Kidney (tissue), 13 donors: ENCODE measurements at regions not wholly inside any gene's neighbourhood (a gene's known extent, or its start where the extent isn't known, plus 50 kb on each side); places are given as distances from the start of the nearest gene placed in this dataset.

ENCODE experiments used
- DNase-seq, 5 donors: peaks; one replicate each; pipeline ENCODE4 v3.0.0-alpha.2; 2013 to 2020
- FAIRE-seq: peaks from 2 replicates; lab custom pipeline; 2012; peaks lifted over from hg19 to GRCh38; lab: Jason Lieb, UNC
- H3K27ac ChIP-seq, 2 donors: one replicate each; pipeline ENCODE4 v1.7.0; 2013; ENCODE audit warnings: low read depth in 2 of 2, low read length in 2 of 2, inconsistent platforms in 1 of 2
- H3K27me3 ChIP-seq: one replicate; pipeline ENCODE4 v1.7.1; 2013; ENCODE audit warnings: low read length, inconsistent platforms; ENCODE audit not compliant: control insufficient read depth, insufficient read depth
- H3K36me3 ChIP-seq, 3 donors: one replicate each; pipeline versions ENCODE4 v1.7.0 to v1.7.1; 2013; ENCODE audit warnings: low read length in 3 of 3, control low read depth in 1 of 3, inconsistent platforms in 1 of 3; ENCODE audit not compliant: insufficient read depth in 3 of 3, control insufficient read depth in 2 of 3
- H3K4me1 ChIP-seq, 3 donors: one replicate each; pipeline versions ENCODE4 v1.7.0 to v1.7.1; 2013; ENCODE audit warnings: low read length in 3 of 3, inconsistent platforms in 1 of 3, low read depth in 1 of 3; ENCODE audit not compliant: control insufficient read depth in 2 of 3, insufficient read depth in 2 of 3
- H3K4me3 ChIP-seq, 3 donors: one replicate each; pipeline versions ENCODE4 v1.7.0 to v1.8.1; 2013; ENCODE audit warnings: low read length in 3 of 3, control low read depth in 1 of 3, inconsistent platforms in 1 of 3
- H3K9ac ChIP-seq, 3 donors: one replicate each; pipeline versions ENCODE4 v1.7.0 to v1.7.1; 2013; ENCODE audit warnings: low read length in 3 of 3, control low read depth in 1 of 3, inconsistent platforms in 1 of 3
- H3K9me3 ChIP-seq, 3 donors: one replicate each; pipeline versions ENCODE4 v1.7.0 to v1.7.1; 2013; ENCODE audit warnings: low read length in 3 of 3, control low read depth in 1 of 3, inconsistent platforms in 1 of 3; ENCODE audit not compliant: control insufficient read depth in 2 of 3, insufficient read depth in 1 of 3
- intact Hi-C: fragments of 100-400 bp; cut with DNase I; formaldehyde crosslinking; loops from one replicate; pipeline ENCODE4 v1.11.1; 2022
- TF ChIP-seq, protein P1 (sequence below): IDR thresholded peaks from 3 replicates; pipeline ENCODE4 v1.5.1; 2012; ENCODE audit warnings: mild to moderate bottlenecking, moderate library complexity, borderline replicate concordance; ENCODE audit not compliant: insufficient read depth; ENCODE audit errors: extremely low read depth
- donor health status: control.
- donor health status: control.
- donor health status: control.
- donor health status: control.
- donor health status: control.
- donor health status: DM: yes; HTN: yes; CAD: no.
- donor health status: Normal renal cell carcinoma (clear cell type).

DNA sequence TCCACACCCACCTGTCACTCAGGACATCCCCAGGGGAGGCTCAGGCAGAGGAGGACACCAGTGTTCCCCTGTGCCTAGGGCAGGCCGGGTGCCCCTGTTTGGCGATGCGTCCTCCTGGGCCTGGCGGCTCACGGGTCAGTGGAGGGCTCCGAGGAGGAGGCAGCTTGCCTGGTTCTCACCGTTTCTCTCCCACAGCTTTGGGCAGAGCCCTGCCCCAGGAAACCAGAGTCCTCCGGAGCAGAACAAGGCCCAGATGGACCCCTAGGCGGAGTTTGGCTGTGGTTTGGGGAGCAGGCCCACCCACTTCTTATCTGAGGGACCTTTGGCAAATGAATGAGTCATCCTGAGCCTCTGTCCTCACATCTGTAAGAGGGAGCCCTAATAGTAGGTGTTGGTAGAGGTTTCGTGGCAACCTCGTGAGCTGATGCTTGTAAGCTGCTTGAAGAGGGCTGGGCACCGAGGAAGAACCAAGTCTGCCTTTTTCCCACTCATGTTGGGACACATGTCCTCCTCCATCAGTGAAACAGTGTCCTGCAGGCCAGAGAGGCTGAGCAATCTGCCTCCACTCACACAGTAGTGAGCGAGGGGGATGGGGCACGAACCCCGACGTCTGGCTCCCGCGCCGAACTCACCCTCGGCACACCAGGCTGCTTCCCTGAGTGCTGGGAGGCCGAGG lies 247.0 kb upstream of the CIBAR2 start:
- TF ChIP-seq, protein P1, sequence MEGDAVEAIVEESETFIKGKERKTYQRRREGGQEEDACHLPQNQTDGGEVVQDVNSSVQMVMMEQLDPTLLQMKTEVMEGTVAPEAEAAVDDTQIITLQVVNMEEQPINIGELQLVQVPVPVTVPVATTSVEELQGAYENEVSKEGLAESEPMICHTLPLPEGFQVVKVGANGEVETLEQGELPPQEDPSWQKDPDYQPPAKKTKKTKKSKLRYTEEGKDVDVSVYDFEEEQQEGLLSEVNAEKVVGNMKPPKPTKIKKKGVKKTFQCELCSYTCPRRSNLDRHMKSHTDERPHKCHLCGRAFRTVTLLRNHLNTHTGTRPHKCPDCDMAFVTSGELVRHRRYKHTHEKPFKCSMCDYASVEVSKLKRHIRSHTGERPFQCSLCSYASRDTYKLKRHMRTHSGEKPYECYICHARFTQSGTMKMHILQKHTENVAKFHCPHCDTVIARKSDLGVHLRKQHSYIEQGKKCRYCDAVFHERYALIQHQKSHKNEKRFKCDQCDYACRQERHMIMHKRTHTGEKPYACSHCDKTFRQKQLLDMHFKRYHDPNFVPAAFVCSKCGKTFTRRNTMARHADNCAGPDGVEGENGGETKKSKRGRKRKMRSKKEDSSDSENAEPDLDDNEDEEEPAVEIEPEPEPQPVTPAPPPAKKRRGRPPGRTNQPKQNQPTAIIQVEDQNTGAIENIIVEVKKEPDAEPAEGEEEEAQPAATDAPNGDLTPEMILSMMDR: no peak
- H3K9ac ChIP-seq: no peak overlapping the region
- no peaks in the 10 kb centered on the region for H3K36me3 ChIP-seq
- intact Hi-C loops: no loop called here
- no peak overlapping the region for H3K4me3 ChIP-seq
- H3K27me3 ChIP-seq: no peaks in the 10 kb centered on the region
- no peaks in the 10 kb centered on the region for H3K9me3 ChIP-seq
- no peak overlapping the region for H3K27ac ChIP-seq
- peaks cover 0 to 3% (median under 1%) of the 10 kb centered on the region in 3 donors for H3K4me1 ChIP-seq
- FAIRE-seq (no peak), DNase-seq (no peak)

DNA sequence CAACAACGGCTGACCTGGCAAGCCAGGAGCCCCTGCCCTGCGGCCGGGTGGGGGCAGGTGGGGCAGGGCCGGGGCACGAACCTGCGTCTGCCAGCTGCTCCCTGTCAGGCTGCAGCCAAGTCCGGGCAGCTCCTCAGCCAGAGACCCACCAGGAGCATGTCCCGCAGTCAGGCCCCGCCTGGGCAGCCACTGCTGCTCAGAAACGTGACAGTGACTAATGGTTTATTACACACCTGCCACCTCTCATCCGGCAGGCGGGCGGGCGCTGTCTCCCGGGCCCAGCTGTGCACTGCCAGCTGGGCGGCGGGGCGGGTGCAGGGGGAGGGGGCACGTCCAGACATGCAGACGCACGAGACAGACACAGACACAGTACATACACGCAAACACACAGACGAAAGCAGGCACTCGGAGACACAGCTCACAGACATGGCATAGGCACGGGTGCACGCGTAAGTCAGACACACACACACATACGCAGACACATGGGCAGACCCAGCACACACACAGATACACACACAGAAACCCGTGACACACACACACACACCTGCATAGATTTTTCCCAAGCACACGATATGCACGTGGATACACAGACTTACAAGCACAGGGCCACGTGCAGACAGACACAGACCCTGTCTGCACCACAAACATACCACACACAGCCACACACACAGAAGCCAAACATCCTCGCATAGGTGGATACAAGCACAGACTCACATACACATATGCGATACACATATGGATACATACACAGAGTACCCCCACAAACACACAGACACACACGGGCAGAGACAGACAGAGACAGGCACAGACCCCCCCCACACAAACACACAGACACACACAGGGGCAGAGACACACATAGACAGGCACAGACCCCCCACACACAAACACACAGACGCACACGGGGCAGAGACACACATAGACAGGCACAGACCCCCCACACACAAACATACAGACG lies 248.3 kb upstream of the CIBAR2 start:
- DNase-seq: peak in 4 of 5 donors; percentile 83 to 88 (median 85)

GRCh38 chr16:85361441-85362118 lies 249.3 kb upstream of the CIBAR2 start:
- peaks cover 0 to 3% (median 0%) of the 10 kb centered on the region in 3 donors for H3K4me1 ChIP-seq
- intact Hi-C loops: no loop called here
- no peaks in the 10 kb centered on the region for H3K27me3 ChIP-seq
- TF ChIP-seq, protein P1: no peak
- H3K9ac ChIP-seq: no peak overlapping the region
- H3K36me3 ChIP-seq: no peaks in the 10 kb centered on the region
- DNase-seq: no peak
- no peaks in the 10 kb centered on the region for H3K9me3 ChIP-seq
- no peak for FAIRE-seq
- no peak overlapping the region for H3K4me3 ChIP-seq
- no peak overlapping the region for H3K27ac ChIP-seq

More for the DNA sequence above, 248.3 kb upstream of the CIBAR2 start:
- no peak overlapping the region for H3K4me3 ChIP-seq
- FAIRE-seq: no peak
- H3K27me3 ChIP-seq: no peaks in the 10 kb centered on the region
- no peaks in the 10 kb centered on the region for H3K9me3 ChIP-seq
- H3K4me1 ChIP-seq: peaks cover 0 to 3% (median 0%) of the 10 kb centered on the region in 3 donors
- intact Hi-C loops: no loop called here
- no peak overlapping the region for H3K27ac ChIP-seq
- H3K36me3 ChIP-seq: no peaks in the 10 kb centered on the region
- TF ChIP-seq, protein P1: no peak
- no peak overlapping the region for H3K9ac ChIP-seq
